HG02938 (cell line): ENCODE measurements at regions not wholly inside any gene's neighbourhood (a gene's known extent, or its start where the extent isn't known, plus 50 kb on each side); places are given as distances from the start of the nearest gene placed in this dataset.

Experiments
- ATAC-seq: cut with Tn5 transposase; IDR thresholded peaks from one replicate; pipeline ENCODE4 v1.9.1; 2021; ENCODE audit warnings: mild to moderate bottlenecking, moderate library complexity; ENCODE audit not compliant: unreplicated experiment

GRCh38 chr2:176388861-176389260 lies 119.6 kb downstream of the MTX2 start:
- ATAC-seq = no peak

DNA sequence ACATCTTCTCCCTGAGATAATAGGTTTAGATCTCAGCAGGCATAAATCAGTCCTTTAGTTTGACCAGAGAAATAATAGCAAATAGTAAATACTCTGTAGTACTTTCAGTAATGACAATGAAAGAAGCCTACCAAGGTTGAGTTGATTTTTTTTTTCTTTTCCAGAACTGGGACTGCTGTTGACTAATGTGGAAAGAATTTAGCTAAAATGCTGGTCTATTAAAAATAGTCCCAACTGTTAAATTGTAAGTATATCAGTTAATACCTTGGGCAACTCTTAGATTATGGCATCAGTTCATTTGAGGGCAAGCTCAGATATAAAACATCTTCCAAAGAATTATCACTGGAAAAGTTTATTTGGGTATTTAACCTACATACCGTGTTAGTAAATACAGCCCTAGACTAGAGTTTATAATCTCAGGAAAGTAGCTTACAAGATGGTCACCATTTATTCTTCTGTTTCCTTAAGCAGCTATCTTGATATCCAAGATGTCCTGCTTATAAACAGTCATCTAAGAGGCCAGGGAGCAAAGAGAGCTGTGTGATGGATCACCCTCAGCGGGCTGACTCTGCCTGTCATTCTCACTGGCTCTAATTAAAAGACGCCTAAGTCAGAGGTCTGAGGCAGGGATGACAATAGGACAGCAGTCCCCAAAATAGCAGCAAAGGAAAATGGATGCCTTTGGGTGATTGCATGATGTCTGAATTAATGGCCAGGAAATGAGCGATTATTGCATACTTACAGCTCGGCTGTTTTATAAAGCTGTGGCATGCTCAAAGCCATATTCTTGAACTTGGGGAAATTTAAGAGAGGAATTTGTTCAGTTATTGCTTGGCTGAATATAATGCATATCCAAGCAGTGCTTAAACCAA lies 121.3 kb downstream of the MTX2 start:
- ATAC-seq = no peak

GRCh38 chr2:176391148-176391419 lies 121.8 kb downstream of the MTX2 start:
- no peak for ATAC-seq

GRCh38 chr2:176392249-176392648 lies 123.0 kb downstream of the MTX2 start:
- no peak for ATAC-seq

DNA sequence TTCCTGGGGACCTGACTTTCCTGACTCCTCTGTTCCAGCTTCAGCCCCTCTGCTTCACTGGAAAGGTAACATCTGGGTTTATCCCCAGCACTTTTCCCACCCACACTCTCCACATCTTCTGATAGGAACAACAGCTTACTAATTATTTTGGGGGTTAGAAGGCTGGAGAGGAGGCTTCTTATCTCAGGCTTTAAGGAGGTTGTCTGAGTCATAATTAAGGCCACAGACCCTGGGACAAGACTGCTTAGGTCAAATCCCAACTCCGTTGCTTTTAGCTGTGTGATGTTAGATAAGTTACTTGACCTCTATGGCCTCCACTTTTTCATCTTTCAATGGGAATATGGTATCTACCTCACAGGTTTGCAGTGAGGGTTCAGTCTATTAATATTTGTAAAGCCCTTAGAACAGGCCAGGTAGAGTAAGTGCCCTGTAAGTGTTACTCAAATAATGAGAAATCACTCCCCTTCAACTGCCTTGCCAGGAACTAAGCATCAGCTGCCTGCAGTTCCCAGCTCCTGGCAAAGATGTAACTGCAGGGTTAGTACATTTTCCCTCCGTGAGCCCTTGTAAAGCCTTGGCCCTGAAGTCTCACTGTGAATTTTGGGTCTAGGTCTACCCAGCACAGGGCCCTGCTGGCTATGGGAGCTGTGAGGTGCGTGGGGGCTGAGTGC lies 123.6 kb downstream of the MTX2 start:
- no peak for ATAC-seq

DNA sequence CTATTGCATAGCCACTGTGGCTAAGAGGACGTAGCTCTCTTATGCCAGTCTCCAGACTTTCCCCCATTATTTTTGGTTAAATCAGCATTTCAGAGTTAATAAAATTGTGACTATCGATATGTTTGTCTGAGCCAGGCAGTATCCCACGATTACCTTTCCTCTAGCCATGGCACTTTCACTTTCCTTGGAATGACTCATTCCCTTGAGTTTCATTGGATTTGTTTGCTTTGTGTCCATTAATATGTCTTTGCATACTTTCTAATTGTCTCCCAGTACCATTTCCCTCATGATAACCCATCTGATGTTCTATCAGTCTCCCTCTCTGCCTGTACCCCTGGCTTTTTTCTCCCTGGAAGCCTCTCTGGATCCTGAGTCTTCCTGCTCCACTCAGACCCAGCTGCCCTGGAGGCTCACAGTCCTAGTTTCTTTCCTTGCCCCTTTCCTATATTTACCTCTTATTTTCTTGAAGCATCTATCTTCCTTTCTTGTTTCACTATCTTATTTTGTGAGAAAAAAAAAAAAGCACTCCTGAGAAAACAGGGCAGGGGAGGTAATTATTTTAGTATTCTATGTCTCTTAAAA lies 126.1 kb downstream of the MTX2 start:
- ATAC-seq = no peak

DNA sequence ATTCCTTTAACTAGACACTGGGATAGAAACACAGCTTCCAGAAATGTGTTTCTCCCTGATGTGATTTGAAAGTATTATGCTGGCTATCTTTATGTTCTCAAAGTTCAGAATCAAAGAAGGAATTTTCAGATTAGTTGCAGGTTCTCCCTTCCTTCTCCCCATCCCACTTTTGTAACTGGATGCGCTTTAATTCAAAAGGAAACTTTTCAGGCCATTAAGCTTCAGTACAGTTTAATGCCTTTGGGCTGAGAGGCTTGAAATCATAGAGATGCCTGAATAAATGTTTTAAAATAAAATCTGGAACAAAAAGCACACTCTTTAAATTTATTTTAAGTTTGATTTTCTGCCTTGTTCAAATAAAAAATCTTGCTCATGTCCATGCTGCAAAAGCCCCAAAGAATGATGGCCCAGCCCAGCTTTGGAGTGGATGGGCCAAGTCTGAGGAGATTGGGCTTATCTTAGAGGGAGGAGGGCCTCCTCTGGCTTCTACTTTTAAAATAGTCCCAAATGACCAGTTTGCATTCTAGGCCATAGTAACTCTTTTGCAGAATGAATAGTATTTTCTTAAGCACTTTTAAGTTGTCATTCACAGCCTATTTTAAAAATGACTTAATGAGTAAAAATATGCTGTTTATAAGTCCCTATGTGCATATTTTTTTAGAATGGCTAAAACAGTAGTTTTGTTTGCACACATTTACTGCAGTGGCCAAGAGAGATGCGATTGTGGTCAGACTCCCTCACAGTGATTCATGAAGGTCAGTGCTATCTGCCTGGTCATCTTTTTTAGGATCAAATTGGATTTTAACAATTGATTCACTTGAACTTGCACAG lies 129.2 kb downstream of the MTX2 start:
- no peak for ATAC-seq

DNA sequence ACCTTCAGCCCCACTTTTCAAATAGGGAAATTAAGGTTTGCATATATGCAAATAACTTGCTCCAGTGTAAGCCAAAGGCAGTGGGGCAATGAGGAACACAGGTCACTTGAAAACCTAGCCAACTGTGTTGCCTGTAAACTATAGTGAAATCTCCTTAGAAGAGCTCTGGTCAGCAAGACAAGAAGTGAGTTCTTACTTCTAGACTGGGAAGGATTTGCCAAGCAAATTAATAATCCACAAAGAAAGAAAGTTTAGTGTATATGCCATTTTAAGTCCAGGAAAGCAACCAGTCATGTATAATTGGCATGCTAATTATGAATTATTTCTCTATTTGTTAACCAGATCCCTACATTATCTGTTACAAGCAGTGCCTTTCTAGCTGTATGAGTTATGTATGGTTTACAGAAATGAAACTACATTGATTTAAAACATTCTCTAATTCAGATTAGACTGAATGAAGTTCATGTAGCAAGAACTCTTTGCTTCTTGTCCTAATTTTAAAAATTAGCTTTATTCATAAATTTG lies 129.9 kb downstream of the MTX2 start:
- ATAC-seq = no peak

DNA sequence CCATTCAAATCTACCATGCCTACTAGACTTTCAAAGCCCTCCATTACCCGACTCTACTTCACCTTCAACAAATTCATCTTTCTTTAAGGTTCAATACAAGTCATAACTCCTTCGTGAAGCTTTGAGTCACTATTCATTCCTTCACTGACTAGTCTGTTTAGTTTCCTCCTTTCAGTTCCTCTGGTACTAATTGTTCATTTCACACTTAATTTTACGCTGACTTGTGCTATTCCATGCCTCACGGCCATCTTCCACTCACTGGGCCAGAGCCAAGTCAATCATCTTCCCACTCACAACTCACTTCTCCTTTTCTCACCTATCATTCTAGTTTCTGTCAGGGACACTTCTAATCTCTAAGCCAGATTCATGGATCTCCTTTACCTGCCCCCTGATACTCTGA lies 136.2 kb downstream of the MTX2 start:
- no peak for ATAC-seq

DNA sequence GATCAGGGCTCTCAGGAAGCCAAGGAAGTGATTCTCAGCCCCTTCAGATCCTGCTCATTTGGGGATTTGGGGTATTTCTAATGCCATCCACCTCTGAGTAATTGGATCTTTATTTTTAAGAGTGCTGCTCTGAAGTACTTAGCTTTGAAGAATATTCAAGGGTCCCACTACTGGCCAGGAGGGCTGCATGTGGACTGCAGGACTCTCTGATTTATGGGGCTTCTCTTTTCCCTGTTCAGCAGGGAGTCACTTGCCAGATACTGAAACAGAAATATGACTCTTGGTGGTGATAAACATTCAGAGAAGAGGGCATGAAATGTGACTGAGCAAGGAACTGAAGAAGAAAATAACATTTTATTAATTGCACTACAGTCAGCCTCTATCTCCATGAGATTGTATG lies 138.5 kb downstream of the MTX2 start:
- no peak for ATAC-seq

GRCh38 chr2:176409671-176410070 lies 140.4 kb downstream of the MTX2 start:
- ATAC-seq = no peak

DNA sequence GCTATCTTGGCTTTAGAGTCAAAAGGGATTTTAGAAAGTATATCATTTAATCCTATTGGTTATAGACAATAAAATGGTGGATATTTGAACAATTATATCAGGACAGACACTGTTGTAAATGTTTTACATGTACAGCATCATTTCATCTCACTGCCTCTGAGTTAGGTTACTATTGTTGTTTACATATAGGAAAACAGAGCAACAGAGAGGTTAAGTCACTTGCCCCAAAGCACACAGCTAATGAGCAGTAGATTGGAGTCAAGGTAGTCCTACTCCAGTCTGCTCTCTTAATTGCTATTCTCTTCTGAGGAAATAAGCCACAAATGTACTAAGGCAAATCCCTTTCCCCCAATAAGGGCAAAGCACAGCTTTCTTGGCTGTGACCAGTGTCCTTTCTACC lies 142.9 kb downstream of the MTX2 start:
- no peak for ATAC-seq

GRCh38 chr2:176413786-176414185 lies 144.5 kb downstream of the MTX2 start:
- ATAC-seq = no peak

- no peak for ATAC-seq
Observed at GRCh38 chr2:176414641-176415040, 145.4 kb downstream of the MTX2 start.

DNA sequence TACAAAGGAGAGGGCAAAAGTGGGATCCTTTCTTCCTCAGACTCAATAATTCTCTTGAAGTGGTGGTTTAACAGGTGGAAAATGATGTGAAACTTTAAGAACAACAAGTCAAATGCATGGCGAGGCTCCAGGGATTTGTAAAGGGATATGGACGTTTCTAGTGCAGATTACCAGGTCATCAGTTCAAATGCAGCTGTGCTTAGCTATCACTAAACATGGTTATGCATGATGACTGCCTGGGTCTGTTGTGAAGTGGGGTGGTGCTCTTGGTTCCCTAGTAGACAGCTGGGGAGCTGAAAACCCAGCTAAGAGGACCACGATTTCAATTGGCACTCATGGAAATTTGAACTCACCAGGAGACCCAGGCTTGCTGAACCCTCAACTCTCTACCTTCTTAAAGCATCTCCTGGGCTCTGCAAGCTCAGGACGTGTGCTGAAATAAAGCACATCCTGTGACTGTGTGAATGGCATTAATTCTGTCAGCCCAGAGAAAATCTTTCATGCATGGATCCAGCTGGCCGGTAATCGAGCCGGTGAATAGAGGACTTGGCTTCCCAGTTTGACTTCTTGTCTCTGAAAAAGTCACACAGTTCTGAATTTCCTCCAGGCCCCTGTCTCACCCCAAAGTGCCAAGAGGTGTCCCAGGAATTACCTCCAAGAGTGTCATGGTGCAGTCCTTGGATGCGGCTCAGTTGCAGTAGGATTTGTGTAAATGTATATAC lies 146.1 kb downstream of the MTX2 start:
- no peak for ATAC-seq

DNA sequence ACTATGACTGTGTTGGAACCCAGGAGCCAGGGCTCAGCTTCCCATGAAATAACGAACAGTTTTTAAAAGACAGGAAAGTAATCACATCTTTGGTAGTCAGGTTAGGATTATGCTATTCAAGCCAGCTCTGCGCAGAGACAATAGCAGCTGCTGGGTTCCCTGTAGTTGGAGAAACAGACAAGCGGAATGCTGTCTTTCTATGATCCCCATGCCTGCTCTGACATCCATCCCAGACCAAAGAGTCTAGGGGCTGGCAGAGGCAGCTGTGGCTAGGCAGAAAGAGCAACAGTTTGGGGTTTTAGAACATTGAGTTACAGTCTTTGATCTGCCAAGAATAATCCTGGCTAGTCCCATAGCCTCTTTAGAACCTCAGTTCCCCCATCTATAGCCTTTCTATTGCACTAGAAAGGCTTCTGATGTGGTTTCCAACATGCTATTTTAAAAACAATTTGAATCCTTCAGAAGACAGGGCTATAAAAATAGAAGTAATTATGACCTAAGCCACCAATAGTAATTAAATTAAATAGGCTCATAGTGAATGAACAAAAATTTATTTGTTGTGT lies 146.8 kb downstream of the MTX2 start:
- no peak for ATAC-seq

GRCh38 chr2:176418768-176419167 lies 149.5 kb downstream of the MTX2 start:
- no peak for ATAC-seq

DNA sequence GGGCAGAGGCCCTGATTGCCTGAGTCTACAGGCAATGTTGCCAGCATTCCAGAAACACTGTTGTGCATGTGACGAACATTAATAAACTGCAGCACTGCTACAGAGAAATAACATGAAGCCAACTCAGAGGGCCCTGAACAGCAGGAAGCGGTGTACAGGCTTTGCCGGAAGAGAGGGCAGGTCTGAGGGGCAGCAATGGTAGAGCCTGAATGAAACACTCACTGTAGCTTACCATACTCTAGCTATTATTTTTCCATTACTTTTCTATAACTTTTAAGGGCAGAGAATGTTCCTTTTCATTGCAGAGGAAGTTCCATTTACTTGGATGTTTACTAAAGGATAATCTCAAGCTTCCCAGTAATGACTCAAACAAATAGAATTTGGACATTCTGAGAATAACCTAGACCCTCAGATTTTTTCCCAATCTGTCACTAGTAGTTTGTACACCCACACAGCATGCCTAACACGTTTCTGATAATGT lies 150.4 kb downstream of the MTX2 start:
- no peak for ATAC-seq

- ATAC-seq = no peak
Observed at GRCh38 chr2:176421297-176422050, 152.2 kb downstream of the MTX2 start.
